ENCODE measurements at regions not wholly inside any gene's neighbourhood (a gene's known extent, or its start where the extent isn't known, plus 50 kb on each side); places are given as distances from the start of the nearest gene placed in this dataset.
"Not testable (repeated sequence)": the region's sequence is repeated elsewhere in the genome, so short reads cannot be mapped to it uniquely, and the experiment has no call there.

GRCh38 chr5:112112346-112112745, 306.7 kb downstream of the EPB41L4A start:
- DNase-seq, result no peak

DNA sequence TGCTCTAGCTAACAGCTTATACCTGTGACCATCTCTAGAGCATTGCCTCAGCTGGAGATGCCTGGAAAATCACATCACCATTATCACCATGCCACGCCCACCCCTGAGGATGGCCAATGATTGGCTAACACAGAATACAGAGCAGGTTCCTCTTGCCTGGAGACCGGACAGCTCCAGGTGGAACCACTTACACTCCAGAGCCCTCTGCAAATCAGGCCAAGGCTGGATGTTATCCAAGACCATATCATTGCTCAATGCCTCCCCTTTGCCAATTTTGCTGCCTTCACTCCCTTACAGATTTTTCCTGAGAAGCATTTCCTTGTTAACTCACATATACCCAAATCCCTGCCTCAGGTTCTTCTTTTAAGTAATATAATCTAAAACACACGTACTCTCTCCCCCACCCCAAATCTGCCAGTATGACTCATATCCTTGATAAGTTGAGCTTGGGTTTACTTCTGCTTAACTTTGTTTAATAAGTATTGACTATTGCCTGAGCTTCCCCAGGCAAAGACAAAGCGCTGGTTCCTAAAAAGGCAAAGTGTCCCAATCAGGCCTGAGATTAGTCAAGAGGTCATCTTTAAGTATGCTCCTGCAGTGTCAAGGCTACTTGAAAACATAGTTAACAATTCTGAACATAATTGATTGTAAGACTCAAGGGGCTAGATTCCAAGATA, 309.6 kb downstream of the EPB41L4A start:
- DNase-seq, result no peak

- DNase-seq, result no peak
Observed at GRCh38 chr5:112106878-112107277, 312.2 kb downstream of the EPB41L4A start.

DNA sequence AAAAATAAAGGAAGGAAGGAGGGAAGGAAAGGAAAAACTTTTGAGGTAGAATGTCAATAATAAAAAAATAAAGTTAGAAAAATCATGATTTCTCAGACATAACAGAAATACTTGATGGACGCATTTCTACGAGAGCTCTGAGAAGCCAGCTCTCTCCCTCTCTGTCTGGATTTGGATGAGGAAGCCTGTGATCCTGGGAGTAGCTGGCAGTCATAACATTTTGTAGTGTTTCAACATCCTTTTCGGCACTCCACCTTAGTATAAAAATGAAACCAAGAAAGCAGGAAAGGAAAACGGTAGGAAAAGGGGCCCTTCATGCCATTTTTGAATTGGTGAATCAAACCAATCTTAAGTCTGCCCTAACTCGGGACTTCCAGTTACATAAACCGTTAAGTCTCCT, 321.3 kb downstream of the EPB41L4A start:
- DNase-seq, result no peak

- no peak for DNase-seq
Observed at GRCh38 chr5:112087222-112087621, 330.2 kb upstream of the NREP start.

DNA sequence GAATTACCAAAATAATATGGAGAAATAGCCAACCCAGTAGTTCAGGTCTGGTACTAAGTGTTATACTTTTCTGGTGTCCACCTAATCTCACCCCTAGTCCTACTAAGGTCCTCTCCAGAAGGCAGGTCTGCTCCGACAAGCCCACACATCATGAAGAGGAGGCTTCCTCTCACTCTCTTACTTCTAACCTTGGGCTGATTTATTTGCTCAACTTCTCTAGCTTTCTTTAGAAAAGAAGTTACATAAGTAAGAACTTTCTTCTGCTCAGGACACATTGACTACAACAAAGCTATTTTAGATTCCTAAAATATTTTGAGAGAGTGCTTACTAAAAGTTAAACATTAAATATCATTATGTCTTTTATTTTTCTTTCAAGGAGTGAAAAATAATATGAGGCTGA, 329.7 kb upstream of the NREP start:
- DNase-seq, result no peak

GRCh38 chr5:112084149-112084548, 327.2 kb upstream of the NREP start:
- DNase-seq, result no peak

DNA sequence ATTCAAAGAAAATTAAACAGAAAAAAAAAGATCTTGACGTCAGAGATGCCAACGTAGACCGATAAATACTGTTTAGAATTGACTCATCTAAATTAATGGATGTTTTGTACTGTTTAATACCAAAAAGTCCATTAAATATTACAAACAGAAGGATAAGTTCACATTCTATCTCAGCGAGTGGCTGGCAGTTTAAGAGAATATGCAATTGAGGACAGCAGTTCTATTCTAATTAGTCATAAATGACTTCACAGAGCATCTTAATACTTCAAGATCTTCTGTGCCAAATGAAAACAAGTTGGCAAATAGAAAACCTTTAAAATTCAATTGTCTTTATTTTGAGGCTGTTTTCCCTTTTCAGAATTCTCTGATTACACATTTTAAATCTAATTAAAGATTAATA, 326.6 kb upstream of the NREP start:
- DNase-seq, result no peak

- DNase-seq, result no peak
Observed at GRCh38 chr5:112077180-112077579, 320.2 kb upstream of the NREP start.

DNA sequence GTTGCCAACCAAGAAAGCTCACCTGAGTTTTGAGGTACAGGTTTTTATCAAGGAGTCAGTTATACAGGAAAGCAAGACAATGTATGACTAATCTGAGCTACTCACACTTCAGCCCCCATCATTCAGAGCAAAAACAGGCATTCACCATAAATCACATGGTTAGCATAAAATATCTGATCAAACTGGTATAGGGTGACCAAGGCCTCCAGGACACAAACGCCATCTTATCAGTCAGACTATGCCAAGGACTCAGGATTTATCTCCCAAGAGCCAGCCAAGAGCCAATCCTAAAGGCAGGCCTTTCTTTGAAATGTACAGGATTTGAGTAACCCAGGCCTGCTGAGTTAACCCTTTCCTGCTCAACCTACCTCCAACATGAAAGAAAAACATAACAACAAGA, 313.0 kb upstream of the NREP start:
- no peak for DNase-seq

DNA sequence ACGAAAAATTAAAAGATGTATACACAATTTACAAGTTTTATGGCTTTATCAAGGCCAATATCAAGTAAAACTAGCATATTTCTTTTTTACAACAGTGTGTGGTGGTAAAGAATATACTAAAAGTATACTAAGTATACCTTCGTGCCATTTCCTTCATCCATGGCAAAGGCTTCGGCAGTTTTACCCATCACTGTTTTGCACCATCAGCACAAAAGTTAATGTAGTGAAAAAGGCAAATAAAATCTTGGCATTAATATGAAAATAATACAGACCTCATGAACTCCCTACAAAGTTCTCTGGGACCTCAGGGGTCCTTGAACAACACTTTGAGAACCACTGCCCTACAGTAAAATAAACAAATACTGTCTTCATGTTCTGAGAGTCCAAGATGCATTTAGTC, 312.3 kb upstream of the NREP start:
- no peak for DNase-seq

DNA sequence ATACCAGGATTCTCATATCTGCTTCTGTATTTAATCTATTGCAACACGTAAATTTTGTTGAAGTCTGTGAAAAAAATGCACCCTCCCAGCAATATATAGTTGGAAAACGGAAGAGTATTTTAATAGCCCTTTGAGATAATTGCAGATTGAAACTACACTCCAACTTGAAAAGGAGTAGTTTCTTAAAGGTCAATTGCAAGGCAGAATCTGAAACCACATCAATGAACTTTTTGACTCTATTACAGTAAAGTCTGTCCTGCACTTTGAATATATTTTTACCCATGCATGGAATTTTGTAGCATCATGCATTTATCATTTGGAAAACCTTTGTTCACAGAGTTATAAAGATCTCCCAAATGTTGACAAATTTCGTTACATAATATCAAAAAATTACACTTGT, 311.6 kb upstream of the NREP start:
- DNase-seq, result no peak

DNA sequence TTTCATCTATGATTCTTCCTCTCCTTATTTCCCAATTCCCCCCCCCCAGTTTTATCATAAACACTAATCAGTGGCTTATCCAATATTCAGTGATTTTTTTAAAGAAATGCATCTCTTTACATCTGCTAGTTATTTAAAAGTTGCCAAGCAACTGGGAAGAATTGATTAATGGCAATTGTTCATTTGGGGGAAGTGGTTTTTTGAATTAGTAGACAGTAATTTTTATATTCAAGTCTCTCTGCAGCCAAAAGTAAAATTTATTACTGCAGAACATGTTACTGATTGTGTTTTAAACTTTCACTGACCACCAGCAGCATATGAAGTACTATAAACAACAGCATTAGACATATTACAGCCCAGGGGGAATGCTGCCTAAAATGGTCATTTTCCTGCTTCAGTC, 308.8 kb upstream of the NREP start:
- DNase-seq, result no peak

DNA sequence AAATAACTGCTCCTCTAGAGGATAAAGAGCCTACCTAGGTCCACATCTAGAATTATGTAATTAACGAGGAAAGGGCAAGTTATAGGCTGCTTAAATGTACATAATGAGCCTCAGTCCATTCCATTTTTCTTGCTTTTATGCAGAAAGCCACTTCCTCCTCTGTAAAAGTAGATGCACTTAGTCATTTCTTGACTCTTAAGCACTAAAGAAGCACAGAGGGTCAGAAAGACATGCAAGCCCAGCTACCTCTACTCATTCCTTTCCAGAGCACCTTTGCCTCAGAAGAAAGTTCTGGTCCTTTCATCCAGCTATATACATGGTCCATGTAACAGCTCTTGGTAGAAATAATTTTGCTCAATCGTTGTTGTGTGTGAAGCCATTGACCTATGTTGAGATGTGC, 308.0 kb upstream of the NREP start:
- no peak for DNase-seq

- DNase-seq, result no peak
Observed at GRCh38 chr5:112064271-112064701, 307.3 kb upstream of the NREP start.

DNA sequence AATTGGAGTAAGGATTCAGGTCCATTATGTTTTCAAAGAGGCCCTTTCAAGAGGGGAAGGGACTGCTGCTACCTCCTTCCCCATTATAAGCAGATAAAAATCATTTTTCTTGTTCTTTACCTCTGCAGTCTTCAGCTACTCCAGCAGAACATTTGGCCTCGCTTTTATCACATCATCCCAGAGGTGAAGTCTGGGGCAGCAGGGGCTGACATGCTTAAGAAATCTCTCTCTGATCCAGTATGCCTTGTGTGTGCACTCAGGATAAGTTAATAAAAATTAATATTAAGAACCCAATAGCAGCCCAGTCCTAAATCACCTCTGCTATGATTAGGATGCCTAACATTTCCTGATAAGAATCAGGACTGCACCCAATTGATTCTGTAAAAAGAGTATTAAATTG, 306.9 kb upstream of the NREP start:
- DNase-seq, result no peak

DNA sequence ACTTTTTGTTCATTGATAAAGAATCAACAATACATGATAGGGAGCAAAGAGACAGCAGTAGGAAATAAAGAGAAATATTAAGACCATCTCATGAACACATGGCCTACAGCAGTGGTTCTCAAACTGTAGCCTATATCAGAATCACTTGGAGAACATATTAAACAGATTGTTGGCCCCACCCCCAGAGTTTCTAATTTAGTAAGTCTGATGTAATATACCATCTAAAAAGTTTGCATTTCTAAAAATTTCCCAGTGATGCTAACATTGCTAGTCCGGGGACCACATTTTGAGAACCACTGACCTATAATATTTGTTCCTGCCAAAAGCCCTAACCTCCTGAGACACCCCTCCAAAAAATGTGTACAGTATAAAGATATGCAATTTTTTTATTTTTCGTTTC, 306.2 kb upstream of the NREP start:
- no peak for DNase-seq

DNA sequence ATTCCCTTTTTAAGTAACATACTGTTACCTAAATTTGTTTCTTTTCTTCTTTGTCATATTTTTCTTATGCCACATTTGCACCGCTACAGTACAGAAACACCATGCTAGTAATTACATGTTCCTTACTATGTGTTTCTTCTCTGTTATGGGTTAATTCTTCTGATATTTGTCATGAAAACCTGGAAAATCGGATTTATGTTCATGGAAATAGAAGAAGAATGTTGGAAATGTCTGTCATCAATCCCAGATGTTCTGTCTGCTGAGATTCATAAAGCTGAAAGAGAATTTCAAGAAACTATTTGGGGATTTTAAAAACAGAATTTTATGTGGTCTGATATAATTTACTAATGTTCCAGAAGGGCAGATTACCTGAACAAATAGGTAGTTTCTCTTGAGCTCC, 305.2 kb upstream of the NREP start:
- no peak for DNase-seq

DNA sequence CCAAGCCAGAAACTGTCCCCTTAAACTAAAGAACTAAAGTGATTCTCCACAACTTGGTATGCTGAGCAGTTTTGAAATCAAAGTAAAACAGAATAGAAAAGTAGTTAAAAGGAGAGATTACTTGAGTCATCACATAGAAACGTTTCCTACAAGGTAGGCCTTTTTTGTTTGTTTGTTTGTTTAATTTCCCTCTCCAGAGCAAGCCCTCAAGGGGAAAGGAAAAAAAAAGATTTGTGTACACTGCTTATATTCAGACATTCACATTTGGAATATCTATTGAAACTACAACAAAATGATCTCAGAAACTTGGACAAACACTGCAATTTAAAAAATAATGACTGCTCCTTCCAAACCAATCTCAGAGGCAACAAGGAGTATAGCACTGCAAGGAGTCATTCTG, 304.7 kb upstream of the NREP start:
- DNase-seq, result no peak

DNA sequence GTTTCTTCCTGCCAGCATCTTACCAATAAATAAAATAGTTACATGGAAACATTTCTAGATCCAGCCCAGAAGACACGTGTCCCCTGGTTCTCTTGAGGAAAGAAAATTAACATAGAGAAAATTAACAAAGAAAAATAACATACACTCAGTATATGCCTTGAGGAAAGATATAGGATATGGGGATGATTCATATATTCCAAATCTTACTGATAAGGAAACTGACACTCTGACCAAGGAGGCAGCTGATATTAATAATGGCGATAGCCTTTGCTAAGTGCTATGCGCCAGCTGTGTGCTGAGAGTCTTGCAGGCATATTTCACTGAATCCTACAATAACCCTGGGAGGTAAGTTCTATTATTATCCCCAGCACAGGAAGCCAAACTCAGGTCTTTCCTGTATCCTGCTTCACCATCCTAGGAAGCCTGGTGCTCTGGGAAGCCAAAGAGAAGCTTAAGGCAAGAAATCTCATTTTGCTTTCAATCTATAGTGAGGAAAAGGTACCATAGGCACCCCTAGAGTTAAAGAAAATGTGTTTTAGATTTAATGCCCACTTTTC, 302.7 kb upstream of the NREP start:
- no peak for DNase-seq

DNA sequence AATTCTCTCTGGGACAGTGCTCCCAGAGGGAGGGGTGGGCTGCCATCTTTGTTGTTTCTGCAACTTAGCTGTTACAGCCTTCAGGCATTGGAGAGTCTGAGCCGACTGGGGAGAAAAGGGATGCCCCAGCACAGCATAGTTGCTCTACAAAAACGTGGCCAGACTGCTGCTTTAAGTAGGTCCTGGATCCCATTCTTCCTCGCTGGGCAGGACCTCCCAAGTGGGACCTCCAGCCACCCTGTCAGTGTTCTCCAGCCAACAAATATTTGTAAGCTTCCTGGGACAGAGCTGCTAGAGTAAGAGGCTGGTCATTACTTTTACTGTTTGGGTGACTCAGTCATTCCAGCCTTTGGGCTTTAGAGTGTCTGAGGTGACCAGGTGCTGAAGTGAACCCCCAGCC, 292.7 kb upstream of the NREP start:
- no peak for DNase-seq

GRCh38 chr5:112036206-112036605, 279.2 kb upstream of the NREP start:
- DNase-seq, result no peak

GRCh38 chr5:112034421-112034979, 277.5 kb upstream of the NREP start:
- no peak for DNase-seq

DNA sequence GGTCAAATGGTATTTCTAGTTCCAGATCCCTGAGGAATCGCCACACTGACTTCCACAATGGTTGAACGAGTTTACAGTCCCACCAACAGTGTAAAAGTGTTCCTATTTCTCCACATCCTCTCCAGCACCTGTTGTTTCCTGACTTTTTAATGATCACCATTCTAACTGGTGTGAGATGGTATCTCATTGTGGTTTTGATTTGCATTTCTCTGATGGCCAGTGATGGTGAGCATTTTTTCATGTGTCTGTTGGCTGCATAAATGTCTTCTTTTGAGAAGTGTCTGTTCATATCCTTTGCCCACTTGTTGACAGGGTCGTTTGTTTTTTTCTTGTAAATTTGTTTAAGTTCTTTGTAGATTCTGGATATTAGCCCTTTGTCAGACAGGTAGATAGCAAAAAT, 269.9 kb upstream of the NREP start:
- DNase-seq, result not testable (repeated sequence)

- DNase-seq, result no peak
Observed at GRCh38 chr5:112025757-112026156, 268.8 kb upstream of the NREP start.
